Gastroesophageal sphincter (tissue), 4 donors: ENCODE measurements at regions not wholly inside any gene's neighbourhood (a gene's known extent, or its start where the extent isn't known, plus 50 kb on each side); places are given as distances from the start of the nearest gene placed in this dataset.

Source experiments
- ATAC-seq: fragments of 150-250 bp; one replicate; pipeline ENCODE4 v1.9.1; 2016; ENCODE audit warnings: mild to moderate bottlenecking, moderate library complexity
- H3K27ac ChIP-seq, 4 donors: fragments of 200-600 bp; sonication (generic) in 3 of 4; 1 replicate in 3 of 4; 2 replicates in 1 of 4; pipeline ENCODE4 v1.5.1; 2016 to 2019
- H3K27me3 ChIP-seq: fragments of 200-600 bp; sonication (generic); one replicate; pipeline ENCODE4 v1.5.1; 2019
- H3K36me3 ChIP-seq, 2 donors: fragments of 200-600 bp; sonication (generic); one replicate each; pipeline ENCODE4 v1.5.1; 2019; ENCODE audit warnings: control low read depth in 1 of 2
- H3K4me1 ChIP-seq, 3 donors: fragments of 200-600 bp; sonication (generic); 1 replicate in 2 of 3; 2 replicates in 1 of 3; pipeline ENCODE4 v1.5.1; 2016 to 2019; ENCODE audit warnings: control low read depth in 2 of 3
- H3K4me3 ChIP-seq, 2 donors: fragments of 200-600 bp; sonication (generic); one replicate each; pipeline ENCODE4 v1.5.1; 2019; ENCODE audit warnings: mild to moderate bottlenecking in 1 of 2, moderate library complexity in 1 of 2
- H3K9me3 ChIP-seq, 3 donors: fragments of 200-600 bp; sonication (generic); one replicate each; pipeline ENCODE4 v1.5.1; 2017 to 2019; ENCODE audit warnings: control low read depth in 2 of 3
- EP300 ChIP-seq: sonication (generic); formaldehyde crosslinking; IDR thresholded peaks from one replicate; pipeline ENCODE4 v1.6.1; 2017; ENCODE audit warnings: antibody characterized with exemption, mild to moderate bottlenecking
- POLR2A ChIP-seq, 2 donors: fragments of 450-650 bp; IDR thresholded peaks; one replicate each; pipeline ENCODE4 v1.6.1; 2017; ENCODE audit warnings: antibody characterized with exemption in 2 of 2, mild to moderate bottlenecking in 2 of 2, moderate library complexity in 1 of 2
- POLR2AphosphoS5 ChIP-seq: sonication (generic); formaldehyde crosslinking; IDR thresholded peaks from one replicate; pipeline ENCODE4 v1.6.1; 2017; ENCODE audit warnings: antibody characterized with exemption
- WGBS, 2 donors: methylation state at CpG; one replicate each; pipeline ENCODE4 v1.1.5; 2018; ENCODE audit warnings: low coverage in 1 of 2; 5-methylcytosine and 5-hydroxymethylcytosine counted together
- small RNA-seq, 4 donors: library from RNA; depleted of rRNA; stranded (forward); fragments of <200 nt; gene quantifications; one replicate each; pipeline ENCODE3, GENCODE V24; 2016
- TF ChIP-seq, protein P1 (sequence below), 4 experiments: fragments of 200-600 bp in 2 of 4; fragments of 450-650 bp in 2 of 4; sonication (generic) in 1 of 4; IDR thresholded peaks; one replicate each; pipeline ENCODE4 v1.5.1; 2017 to 2019; ENCODE audit warnings: antibody characterized with exemption in 4 of 4, mild to moderate bottlenecking in 2 of 4, moderate library complexity in 2 of 4

- TF ChIP-seq EP300, result no peak
- no peak for TF ChIP-seq POLR2A (IDR thresholded peaks at IDR 0.05)
- no peak for TF ChIP-seq POLR2AphosphoS5
- TF ChIP-seq, protein P1, sequence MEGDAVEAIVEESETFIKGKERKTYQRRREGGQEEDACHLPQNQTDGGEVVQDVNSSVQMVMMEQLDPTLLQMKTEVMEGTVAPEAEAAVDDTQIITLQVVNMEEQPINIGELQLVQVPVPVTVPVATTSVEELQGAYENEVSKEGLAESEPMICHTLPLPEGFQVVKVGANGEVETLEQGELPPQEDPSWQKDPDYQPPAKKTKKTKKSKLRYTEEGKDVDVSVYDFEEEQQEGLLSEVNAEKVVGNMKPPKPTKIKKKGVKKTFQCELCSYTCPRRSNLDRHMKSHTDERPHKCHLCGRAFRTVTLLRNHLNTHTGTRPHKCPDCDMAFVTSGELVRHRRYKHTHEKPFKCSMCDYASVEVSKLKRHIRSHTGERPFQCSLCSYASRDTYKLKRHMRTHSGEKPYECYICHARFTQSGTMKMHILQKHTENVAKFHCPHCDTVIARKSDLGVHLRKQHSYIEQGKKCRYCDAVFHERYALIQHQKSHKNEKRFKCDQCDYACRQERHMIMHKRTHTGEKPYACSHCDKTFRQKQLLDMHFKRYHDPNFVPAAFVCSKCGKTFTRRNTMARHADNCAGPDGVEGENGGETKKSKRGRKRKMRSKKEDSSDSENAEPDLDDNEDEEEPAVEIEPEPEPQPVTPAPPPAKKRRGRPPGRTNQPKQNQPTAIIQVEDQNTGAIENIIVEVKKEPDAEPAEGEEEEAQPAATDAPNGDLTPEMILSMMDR (IDR thresholded peaks at IDR 0.05), result no peak
- H3K27ac ChIP-seq, result no peak overlapping the region
- H3K27me3 ChIP-seq, result no peaks in the 10 kb centered on the region
- H3K9me3 ChIP-seq, result no peaks in the 10 kb centered on the region
- H3K36me3 ChIP-seq, result no peaks in the 10 kb centered on the region
- no peak overlapping the region for H3K4me3 ChIP-seq
- H3K4me1 ChIP-seq, result peaks cover 0 to 5% (median 0%) of the 10 kb centered on the region in 3 donors
- no peak for ATAC-seq
Measured at GRCh38 chr14:65357689-65358088, 54.8 kb upstream of the FUT8 start.

DNA sequence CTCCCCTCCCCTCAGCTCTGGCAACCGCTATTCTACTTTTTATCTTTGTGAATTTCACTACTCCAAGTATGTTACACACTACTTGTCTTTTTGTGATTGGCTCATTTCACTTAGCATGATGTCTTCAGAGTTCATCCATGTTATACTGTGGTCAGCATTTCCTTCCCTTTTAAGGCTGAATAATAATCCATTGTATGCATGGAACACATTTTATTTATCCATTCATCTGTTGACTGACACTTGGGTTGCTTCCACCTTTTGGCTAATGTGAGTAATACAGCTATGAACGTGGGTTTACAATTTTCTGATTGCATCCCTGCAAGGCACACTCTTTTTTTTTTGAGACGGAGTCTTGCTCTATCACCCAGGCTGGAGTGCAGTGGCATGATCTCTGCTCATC, 53.0 kb upstream of the FUT8 start:
- H3K4me3 ChIP-seq, result no peak overlapping the region
- H3K27ac ChIP-seq, result no peak overlapping the region
- H3K27me3 ChIP-seq, result no peaks in the 10 kb centered on the region
- TF ChIP-seq EP300 (no peak), POLR2AphosphoS5 (no peak), POLR2A (IDR thresholded peaks at IDR 0.05) (no peak)
- TF ChIP-seq, protein P1 (IDR thresholded peaks at IDR 0.05), result no peak
- H3K9me3 ChIP-seq, result no peaks in the 10 kb centered on the region
- H3K36me3 ChIP-seq, result no peaks in the 10 kb centered on the region
- WGBS, 2 donors, result 35 to 42% methylated on average over 3 of the region's 3 CpGs
- ATAC-seq, result no peak
- H3K4me1 ChIP-seq, result peaks cover 0 to 5% (median 0%) of the 10 kb centered on the region in 3 donors

GRCh38 chr14:65360144-65360784, 52.3 kb upstream of the FUT8 start:
- Histone ChIP-seq H3K27ac (no peak overlapping the region), H3K4me3 (no peak overlapping the region), H3K9me3 (no peaks in the 10 kb centered on the region), H3K36me3 (no peaks in the 10 kb centered on the region), H3K4me1 (peaks cover 0 to 5% (median 0%) of the 10 kb centered on the region in 3 donors), H3K27me3 (no peaks in the 10 kb centered on the region)
- TF ChIP-seq EP300, result no peak
- TF ChIP-seq, protein P1 (IDR thresholded peaks at IDR 0.05), result no peak
- TF ChIP-seq POLR2A (IDR thresholded peaks at IDR 0.05), result no peak
- TF ChIP-seq POLR2AphosphoS5, result no peak
- no peak for ATAC-seq
- WGBS, 2 donors, result 60 to 67% methylated on average over 2 of the region's 2 CpGs

DNA sequence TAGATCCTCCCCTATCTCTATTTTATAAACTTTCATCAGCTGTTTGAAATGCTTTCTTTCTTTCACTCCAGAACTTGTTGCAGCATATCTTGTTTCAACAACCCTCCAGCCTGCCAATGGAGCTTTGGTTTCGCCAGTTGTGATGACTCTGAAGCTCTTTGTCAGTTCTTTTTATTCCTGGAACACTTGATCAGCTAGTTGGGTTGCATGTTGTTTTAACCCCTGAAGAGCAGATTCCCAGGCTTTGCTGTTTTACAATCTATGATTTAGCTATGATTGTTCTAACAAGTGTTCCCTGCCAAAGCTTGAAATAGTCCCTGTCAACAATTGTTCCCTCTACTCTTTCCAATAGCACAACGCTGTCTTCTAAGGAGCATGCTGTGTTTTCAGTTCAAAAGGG, 50.6 kb upstream of the FUT8 start:
- H3K27me3 ChIP-seq, result no peaks in the 10 kb centered on the region
- peak; percentile 67 for ATAC-seq
- H3K36me3 ChIP-seq, result no peaks in the 10 kb centered on the region
- H3K27ac ChIP-seq, result no peak overlapping the region
- peaks cover 0 to 5% (median 0%) of the 10 kb centered on the region in 3 donors for H3K4me1 ChIP-seq
- H3K4me3 ChIP-seq, result no peak overlapping the region
- TF ChIP-seq POLR2AphosphoS5, result peak; percentile 27
- TF ChIP-seq EP300, result no peak
- WGBS, 2 donors, result 32 to 76% methylated on average over 2 of the region's 2 CpGs
- no peaks in the 10 kb centered on the region for H3K9me3 ChIP-seq

Small RNA genes lying in the stretch of these regions (small RNA-seq; reads per million reads assigned to genes)
- gene AL355076.1 (0 reads per million in 4 donors), gene MIR4708 (0 to 0.27 (median 0) reads per million in 4 donors)
